OCI-LY7 (cell line): ENCODE measurements at regions not wholly inside any gene's neighbourhood (a gene's known extent, or its start where the extent isn't known, plus 50 kb on each side); places are given as distances from the start of the nearest gene placed in this dataset.

ENCODE experiments used
- BruUV-seq: library from RNA; stranded (reverse); fragments of 400-500 nt; replicated peaks from 2 replicates; lab custom pipeline; 2021; lab: Mats Ljungman, UMichigan
- CTCF ChIA-PET: fragments of 300-600 bp; sonication (Branson Sonifier 250); formaldehyde crosslinking; loops from one replicate; lab custom pipeline; 2022; ENCODE audit warnings: antibody characterized with exemption; ENCODE audit not compliant: unreplicated experiment; lab: Charles Lee
- POLR2A ChIA-PET: fragments of 300-600 bp; sonication (Branson Sonifier 250); formaldehyde crosslinking; loops from one replicate; lab custom pipeline; 2022; ENCODE audit warnings: antibody characterized with exemption; lab: Charles Lee
- DNase-seq: peaks from one replicate; pipeline ENCODE4 v3.0.0-alpha.2; 2015; ENCODE audit warnings: low spot score
- H2AFZ ChIP-seq: fragments of 200-600 bp; sonication (generic), shearing (Covaris generic); 2 replicates; pipeline ENCODE4 v1.6.1; 2014; ENCODE audit warnings: mild to moderate bottlenecking, antibody characterized with exemption, low read length, moderate library complexity
- H3K27ac ChIP-seq: fragments of 200-600 bp; sonication (generic); 2 replicates; pipeline ENCODE4 v1.5.1; 2014; ENCODE audit warnings: mixed run types, low read depth, mild to moderate bottlenecking, moderate library complexity, low read length, inconsistent platforms; ENCODE audit not compliant: poor library complexity, severe bottlenecking
- H3K36me3 ChIP-seq: fragments of 200-600 bp; sonication (generic); 2 replicates; pipeline ENCODE4 v1.6.1; 2014; ENCODE audit warnings: mild to moderate bottlenecking, antibody characterized with exemption, low read length, moderate library complexity, mixed read lengths; ENCODE audit not compliant: insufficient read depth
- H3K4me1 ChIP-seq: fragments of 200-600 bp; sonication (generic); 2 replicates; pipeline ENCODE4 v1.5.1; 2014; ENCODE audit warnings: mild to moderate bottlenecking, low read length; ENCODE audit not compliant: insufficient read depth, poor library complexity, severe bottlenecking
- H3K4me2 ChIP-seq: fragments of 200-600 bp; sonication (generic); 2 replicates; pipeline ENCODE4 v1.6.1; 2014; ENCODE audit warnings: mild to moderate bottlenecking, low read length
- H3K4me3 ChIP-seq: fragments of 200-600 bp; sonication (generic); 2 replicates; pipeline ENCODE4 v1.5.1; 2014; ENCODE audit warnings: mild to moderate bottlenecking, low read depth, low read length; ENCODE audit not compliant: poor library complexity, severe bottlenecking
- H3K79me2 ChIP-seq: fragments of 200-600 bp; sonication (generic); 2 replicates; pipeline ENCODE4 v1.6.1; 2016; ENCODE audit warnings: low read depth, mild to moderate bottlenecking, low read length, moderate library complexity, mixed read lengths; ENCODE audit not compliant: insufficient read depth
- H3K9me2 ChIP-seq: fragments of 200-600 bp; sonication (generic); 2 replicates; pipeline ENCODE4 v1.6.1; 2016; ENCODE audit warnings: mild to moderate bottlenecking, low read length, mixed read lengths; ENCODE audit not compliant: insufficient read depth
- H3K9me3 ChIP-seq: fragments of 200-600 bp; sonication (generic); 2 replicates; pipeline ENCODE4 v1.6.1; 2014; ENCODE audit warnings: mild to moderate bottlenecking, mixed run types, low read length, mixed read lengths
- H4K20me1 ChIP-seq: fragments of 200-600 bp; sonication (generic); 2 replicates; pipeline ENCODE4 v1.6.1; 2014; ENCODE audit warnings: mild to moderate bottlenecking, antibody characterized with exemption, low read length, moderate library complexity, mixed read lengths; ENCODE audit not compliant: insufficient read depth
- EZH2phosphoT487 ChIP-seq: fragments of 200-600 bp; sonication (generic); IDR thresholded peaks from 2 replicates; pipeline ENCODE4 v1.6.1; 2018; ENCODE audit warnings: low read depth, borderline replicate concordance, mild to moderate bottlenecking, mixed run types, antibody characterized with exemption, low read length, moderate library complexity, mixed read lengths
- intact Hi-C: fragments of 100-400 bp; cut with micrococcal nuclease; formaldehyde crosslinking; loops from one replicate; pipeline ENCODE4 v1.10.0; 2022; ENCODE audit not compliant: unreplicated experiment
- TF ChIP-seq, protein P1 (sequence below): fragments of 200-600 bp; sonication (generic); conservative IDR thresholded peaks from 2 replicates; pipeline ENCODE4 v1.5.1; 2014; ENCODE audit warnings: mild to moderate bottlenecking, antibody characterized with exemption, low read length, moderate library complexity, mixed read lengths

DNA sequence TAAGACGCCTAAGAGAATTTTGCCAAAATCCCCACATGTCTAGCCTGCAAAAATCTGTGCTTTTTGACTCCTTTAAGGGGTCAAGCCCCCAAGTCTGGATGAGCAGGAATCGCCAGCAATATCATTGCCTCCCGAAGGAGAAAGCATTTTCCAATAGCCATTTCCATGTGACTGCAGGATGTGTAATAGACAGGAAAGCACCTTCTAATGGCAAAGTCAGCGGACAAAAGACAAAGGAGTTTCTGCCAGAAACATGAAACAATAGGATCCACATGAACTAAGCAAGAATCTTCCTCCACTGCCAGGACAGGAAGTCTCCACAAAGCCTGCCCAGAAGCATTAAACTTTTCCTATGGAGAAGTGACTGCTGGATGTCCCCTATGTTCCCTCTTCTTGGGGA, 177.1 kb upstream of the PCSK5 start:
- Histone ChIP-seq H3K9me2 (no peaks in the 10 kb centered on the region), H3K79me2 (no peaks in the 10 kb centered on the region), H3K36me3 (no peaks in the 10 kb centered on the region), H2AFZ (no peak overlapping the region), H3K4me2 (no peak overlapping the region), H3K27ac (no peak overlapping the region), H3K4me3 (no peak overlapping the region), H4K20me1 (no peaks in the 10 kb centered on the region), H3K9me3 (no peaks in the 10 kb centered on the region), H3K4me1 (no peaks in the 10 kb centered on the region)
- no peak for TF ChIP-seq EZH2phosphoT487
- BruUV-seq: no TSS peak
- POLR2A ChIA-PET: no interaction called here
- CTCF ChIA-PET: no interaction called here
- intact Hi-C loops: no loop called here
- DNase-seq: no peak

DNA sequence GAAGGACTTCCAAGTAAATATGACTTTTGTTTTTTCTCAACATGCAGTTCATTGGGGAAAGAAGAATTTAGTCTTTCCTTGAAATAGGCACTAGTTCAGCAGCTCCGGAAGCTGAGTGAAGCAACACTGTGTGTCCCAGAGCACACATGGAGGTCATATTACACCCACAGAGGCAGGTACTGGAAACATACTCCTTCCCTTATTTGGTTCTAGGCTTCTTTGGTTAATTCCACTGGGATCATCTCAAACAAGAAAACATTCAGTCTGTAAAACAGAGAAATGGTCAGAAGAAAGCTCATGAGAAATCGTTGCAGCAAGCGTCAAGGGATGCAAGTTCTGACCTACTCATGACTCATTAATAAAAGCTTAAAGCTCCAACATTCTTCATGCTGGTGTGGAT, 175.1 kb upstream of the PCSK5 start:
- no peaks in the 10 kb centered on the region for H3K79me2 ChIP-seq
- no peak overlapping the region for H2AFZ ChIP-seq
- no peak overlapping the region for H3K4me2 ChIP-seq
- POLR2A ChIA-PET: no interaction called here
- no peaks in the 10 kb centered on the region for H3K9me3 ChIP-seq
- DNase-seq: no peak
- H3K4me3 ChIP-seq: no peak overlapping the region
- BruUV-seq: no TSS peak
- H3K27ac ChIP-seq: no peak overlapping the region
- intact Hi-C loops: no loop called here
- H3K9me2 ChIP-seq: no peaks in the 10 kb centered on the region
- no peak for TF ChIP-seq EZH2phosphoT487
- TF ChIP-seq, protein P1, sequence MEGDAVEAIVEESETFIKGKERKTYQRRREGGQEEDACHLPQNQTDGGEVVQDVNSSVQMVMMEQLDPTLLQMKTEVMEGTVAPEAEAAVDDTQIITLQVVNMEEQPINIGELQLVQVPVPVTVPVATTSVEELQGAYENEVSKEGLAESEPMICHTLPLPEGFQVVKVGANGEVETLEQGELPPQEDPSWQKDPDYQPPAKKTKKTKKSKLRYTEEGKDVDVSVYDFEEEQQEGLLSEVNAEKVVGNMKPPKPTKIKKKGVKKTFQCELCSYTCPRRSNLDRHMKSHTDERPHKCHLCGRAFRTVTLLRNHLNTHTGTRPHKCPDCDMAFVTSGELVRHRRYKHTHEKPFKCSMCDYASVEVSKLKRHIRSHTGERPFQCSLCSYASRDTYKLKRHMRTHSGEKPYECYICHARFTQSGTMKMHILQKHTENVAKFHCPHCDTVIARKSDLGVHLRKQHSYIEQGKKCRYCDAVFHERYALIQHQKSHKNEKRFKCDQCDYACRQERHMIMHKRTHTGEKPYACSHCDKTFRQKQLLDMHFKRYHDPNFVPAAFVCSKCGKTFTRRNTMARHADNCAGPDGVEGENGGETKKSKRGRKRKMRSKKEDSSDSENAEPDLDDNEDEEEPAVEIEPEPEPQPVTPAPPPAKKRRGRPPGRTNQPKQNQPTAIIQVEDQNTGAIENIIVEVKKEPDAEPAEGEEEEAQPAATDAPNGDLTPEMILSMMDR: no peak
- H3K4me1 ChIP-seq: no peaks in the 10 kb centered on the region
- no peaks in the 10 kb centered on the region for H3K36me3 ChIP-seq
- CTCF ChIA-PET: no interaction called here
- no peaks in the 10 kb centered on the region for H4K20me1 ChIP-seq

DNA sequence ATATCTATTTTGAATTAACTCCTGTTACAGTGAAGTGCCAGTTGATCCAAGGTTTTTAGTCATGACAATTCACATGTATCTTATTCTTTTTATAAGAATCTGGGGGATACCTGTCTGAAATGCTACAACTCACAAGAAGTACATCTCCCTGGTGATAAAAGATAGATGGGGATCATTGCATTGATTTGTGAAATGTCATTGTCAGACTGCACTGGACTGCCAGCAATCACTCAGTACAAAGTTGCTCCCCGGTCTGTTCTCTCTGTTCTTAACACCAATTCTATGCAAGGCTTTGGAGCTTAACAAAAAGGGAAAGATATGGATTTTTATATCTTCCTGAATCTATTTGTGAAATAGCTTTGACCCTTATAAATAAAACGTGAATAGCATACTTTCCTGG, 171.8 kb upstream of the PCSK5 start:
- no peak for TF ChIP-seq EZH2phosphoT487
- TF ChIP-seq, protein P1: no peak
- no peak overlapping the region for H2AFZ ChIP-seq
- intact Hi-C loops: no loop called here
- no peaks in the 10 kb centered on the region for H3K36me3 ChIP-seq
- H3K79me2 ChIP-seq: no peaks in the 10 kb centered on the region
- no TSS peak for BruUV-seq
- no peaks in the 10 kb centered on the region for H3K9me2 ChIP-seq
- ChIA-PET POLR2A (interaction anchor here (0.9 kb wide), 1 partner anchor 10 kb away, joined by 3 read pairs; no protein-coding TSS in a partner anchor), CTCF (no interaction called here)
- H3K27ac ChIP-seq: no peak overlapping the region
- no peaks in the 10 kb centered on the region for H4K20me1 ChIP-seq
- DNase-seq: no peak
- H3K4me2 ChIP-seq: no peak overlapping the region
- H3K4me1 ChIP-seq: no peaks in the 10 kb centered on the region
- H3K9me3 ChIP-seq: no peaks in the 10 kb centered on the region
- no peak overlapping the region for H3K4me3 ChIP-seq
